GM23338 (cell line): ENCODE measurements at regions not wholly inside any gene's neighbourhood (a gene's known extent, or its start where the extent isn't known, plus 50 kb on each side); places are given as distances from the start of the nearest gene placed in this dataset.

ENCODE experiments used
- EZH2 ChIP-seq: fragments of 200-600 bp; sonication (generic); IDR thresholded peaks from one replicate; pipeline ENCODE4 v1.8.0; 2017; ENCODE audit warnings: antibody characterized with exemption, mild to moderate bottlenecking, low read depth; ENCODE audit not compliant: unreplicated experiment
- EZH2phosphoT487 ChIP-seq: fragments of 200-600 bp; sonication (generic); IDR thresholded peaks from one replicate; pipeline ENCODE4 v1.8.1; 2018; ENCODE audit warnings: antibody characterized with exemption; ENCODE audit not compliant: unreplicated experiment
- ZNF331 ChIP-seq: fragments of 250-450 bp; sonication (Bioruptor Pico); IDR thresholded peaks from 2 replicates; pipeline ENCODE4 v1.5.0; 2020; ENCODE audit warnings: low read depth, mild to moderate bottlenecking, moderate library complexity
- TF ChIP-seq, protein P1 (sequence below), 2 experiments: fragments of 200-600 bp in 1 of 2; sonication (generic) in 1 of 2; conservative IDR thresholded peaks; 2 replicates each; pipeline versions ENCODE4 v1.5.1 to v1.6.1; 2016 to 2017; ENCODE audit warnings: antibody characterized with exemption in 2 of 2, low read depth in 2 of 2, mild to moderate bottlenecking in 2 of 2, moderate library complexity in 1 of 2

GRCh38 chr4:32268863-32269262 lies 1548.7 kb downstream of the PCDH7 start:
- TF ChIP-seq, protein P1, sequence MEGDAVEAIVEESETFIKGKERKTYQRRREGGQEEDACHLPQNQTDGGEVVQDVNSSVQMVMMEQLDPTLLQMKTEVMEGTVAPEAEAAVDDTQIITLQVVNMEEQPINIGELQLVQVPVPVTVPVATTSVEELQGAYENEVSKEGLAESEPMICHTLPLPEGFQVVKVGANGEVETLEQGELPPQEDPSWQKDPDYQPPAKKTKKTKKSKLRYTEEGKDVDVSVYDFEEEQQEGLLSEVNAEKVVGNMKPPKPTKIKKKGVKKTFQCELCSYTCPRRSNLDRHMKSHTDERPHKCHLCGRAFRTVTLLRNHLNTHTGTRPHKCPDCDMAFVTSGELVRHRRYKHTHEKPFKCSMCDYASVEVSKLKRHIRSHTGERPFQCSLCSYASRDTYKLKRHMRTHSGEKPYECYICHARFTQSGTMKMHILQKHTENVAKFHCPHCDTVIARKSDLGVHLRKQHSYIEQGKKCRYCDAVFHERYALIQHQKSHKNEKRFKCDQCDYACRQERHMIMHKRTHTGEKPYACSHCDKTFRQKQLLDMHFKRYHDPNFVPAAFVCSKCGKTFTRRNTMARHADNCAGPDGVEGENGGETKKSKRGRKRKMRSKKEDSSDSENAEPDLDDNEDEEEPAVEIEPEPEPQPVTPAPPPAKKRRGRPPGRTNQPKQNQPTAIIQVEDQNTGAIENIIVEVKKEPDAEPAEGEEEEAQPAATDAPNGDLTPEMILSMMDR (conservative IDR thresholded peaks at IDR 0.05; ENCODE audit: low read depth in 2 of 2): peak in 1 of 2 experiments; percentile 36; a peak in 2 of 4 replicates
- TF ChIP-seq EZH2phosphoT487: no peak
- no peak for TF ChIP-seq EZH2
- no peak for TF ChIP-seq ZNF331 (CRISPR knock-in tag)
